Tibial nerve (tissue), 3 donors: ENCODE measurements at regions not wholly inside any gene's neighbourhood (a gene's known extent, or its start where the extent isn't known, plus 50 kb on each side); places are given as distances from the start of the nearest gene placed in this dataset.

Experiments used
- CTCF ChIP-seq, 5 experiments: fragments of 200-600 bp in 3 of 5; fragments of 450-650 bp in 2 of 5; sonication (generic) in 3 of 5; IDR thresholded peaks; one replicate each; pipeline ENCODE4 v1.5.1; 2016 to 2019; ENCODE audit warnings: antibody characterized with exemption in 5 of 5, mild to moderate bottlenecking in 3 of 5, moderate library complexity in 2 of 5
- POLR2A ChIP-seq, 2 donors: fragments of 450-650 bp; IDR thresholded peaks; one replicate each; pipeline ENCODE4 v1.6.1; 2017; ENCODE audit warnings: antibody characterized with exemption in 2 of 2, mild to moderate bottlenecking in 2 of 2, moderate library complexity in 2 of 2

GRCh38 chr12:126551869-126552268, 1486.6 kb downstream of the AACS start:
- TF ChIP-seq CTCF (IDR thresholded peaks at IDR 0.05) (no peak), POLR2A (IDR thresholded peaks at IDR 0.05) (no peak)
